HCT116 (cell line): ENCODE measurements at regions not wholly inside any gene's neighbourhood (a gene's known extent, or its start where the extent isn't known, plus 50 kb on each side); places are given as distances from the start of the nearest gene placed in this dataset.

ENCODE experiments used
- ATF3 ChIP-seq: IDR thresholded peaks from 2 replicates; pipeline ENCODE4 v1.6.1; 2012
- CEBPB ChIP-seq: IDR thresholded peaks from 2 replicates; pipeline ENCODE4 v1.6.1; 2012; ENCODE audit warnings: low read depth
- CTCF ChIP-seq, 3 experiments: fragments of 200-600 bp in 1 of 3; sonication (generic) in 1 of 3; IDR thresholded peaks in 2 of 3; conservative IDR thresholded peaks in 1 of 3; 2 replicates each; pipeline ENCODE4 v1.5.1; 2012 to 2017; ENCODE audit warnings: low read depth in 2 of 3, low read length in 2 of 3, antibody characterized with exemption in 1 of 3, borderline replicate concordance in 1 of 3, control low read depth in 1 of 3, mild to moderate bottlenecking in 1 of 3, mixed read lengths in 1 of 3, mixed run types in 1 of 3, moderate library complexity in 1 of 3; ENCODE audit not compliant: insufficient read depth in 1 of 3
- EGR1 ChIP-seq: IDR thresholded peaks from 2 replicates; pipeline ENCODE4 v1.6.1; 2012; ENCODE audit warnings: low read depth
- JUND ChIP-seq: IDR thresholded peaks from 2 replicates; pipeline ENCODE4 v1.6.1; 2012
- POLR2A ChIP-seq: IDR thresholded peaks from 2 replicates; pipeline ENCODE4 v1.7.0; 2011; ENCODE audit warnings: borderline replicate concordance; ENCODE audit not compliant: insufficient read depth, insufficient read length; ENCODE audit errors: extremely low read depth
- POLR2AphosphoS5 ChIP-seq: IDR thresholded peaks from 2 replicates; pipeline ENCODE4 v1.6.1; 2011; ENCODE audit warnings: mild to moderate bottlenecking, low read depth, low read length, moderate library complexity
- RAD21 ChIP-seq: IDR thresholded peaks from 2 replicates; pipeline ENCODE4 v1.6.1; 2012; ENCODE audit warnings: low read depth, mild to moderate bottlenecking
- SP1 ChIP-seq: IDR thresholded peaks from 2 replicates; pipeline ENCODE4 v1.6.1; 2012; ENCODE audit warnings: low read depth
- ZBTB33 ChIP-seq: IDR thresholded peaks from 2 replicates; pipeline ENCODE4 v1.6.1; 2011; ENCODE audit warnings: mild to moderate bottlenecking, low read length, moderate library complexity; ENCODE audit not compliant: insufficient replicate concordance; ENCODE audit errors: extremely low read depth

- TF ChIP-seq POLR2A (no peak), JUND (no peak), CTCF (IDR thresholded peaks at IDR 0.05 in 2 of 3, conservative IDR thresholded peaks at IDR 0.05 in 1 of 3; ENCODE audit: borderline replicate concordance in 1 of 3, insufficient read depth in 1 of 3, low read depth in 2 of 3, low read length in 2 of 3) (no peak), SP1 (no peak), RAD21 (no peak), EGR1 (no peak), POLR2AphosphoS5 (no peak), ATF3 (no peak), ZBTB33 (no peak), CEBPB (no peak)
These were observed 440.1 kb downstream of the MIAT start for GRCh38 chr22:27097506-27097905.
